Inflammatory macrophage (primary cell): ENCODE measurements at regions not wholly inside any gene's neighbourhood (a gene's known extent, or its start where the extent isn't known, plus 50 kb on each side); places are given as distances from the start of the nearest gene placed in this dataset.
"Not testable (repeated sequence)": the region's sequence is repeated elsewhere in the genome, so short reads cannot be mapped to it uniquely, and the experiment has no call there.

Experiments
- DNase-seq, 2 donors: peaks; one replicate each; pipeline ENCODE4 v3.0.0-alpha.2; 2020 to 2022

GRCh38 chr7:69432276-69432675 is 166.0 kb upstream of the AUTS2 start:
- not testable (repeated sequence) for DNase-seq

GRCh38 chr7:69433081-69433480 is 165.2 kb upstream of the AUTS2 start:
- peak; percentile 80 to 91 for DNase-seq

- DNase-seq, result peak in 1 of 2 donors; percentile 11
These were observed 163.9 kb upstream of the AUTS2 start for GRCh38 chr7:69434398-69434815.

GRCh38 chr7:69435711-69436110 is 162.6 kb upstream of the AUTS2 start:
- DNase-seq, result no peak

- DNase-seq, result peak in 1 of 2 donors; percentile 66
These were observed 161.3 kb upstream of the AUTS2 start for GRCh38 chr7:69436946-69437345.

- no peak for DNase-seq
These were observed 159.5 kb upstream of the AUTS2 start for GRCh38 chr7:69438584-69439412.

- DNase-seq, result no peak
These were observed 158.5 kb upstream of the AUTS2 start for GRCh38 chr7:69439636-69440325.

- no peak for DNase-seq
These were observed 157.3 kb upstream of the AUTS2 start for GRCh38 chr7:69440976-69441375.

GRCh38 chr7:69443136-69443535 is 155.1 kb upstream of the AUTS2 start:
- no peak for DNase-seq

GRCh38 chr7:69445541-69445940 is 152.7 kb upstream of the AUTS2 start:
- DNase-seq, result no peak

GRCh38 chr7:69446213-69446612 is 152.1 kb upstream of the AUTS2 start:
- not testable (repeated sequence) for DNase-seq

GRCh38 chr7:69448071-69448470 is 150.2 kb upstream of the AUTS2 start:
- no peak for DNase-seq

GRCh38 chr7:69450456-69450855 is 147.8 kb upstream of the AUTS2 start:
- no peak for DNase-seq

- no peak for DNase-seq
These were observed 146.6 kb upstream of the AUTS2 start for GRCh38 chr7:69451715-69452114.

GRCh38 chr7:69452797-69453196 is 145.5 kb upstream of the AUTS2 start:
- no peak for DNase-seq

- no peak for DNase-seq
These were observed 140.4 kb upstream of the AUTS2 start for GRCh38 chr7:69457595-69458504.

GRCh38 chr7:69464035-69464434 is 134.2 kb upstream of the AUTS2 start:
- DNase-seq, result no peak

GRCh38 chr7:69465262-69465661 is 133.0 kb upstream of the AUTS2 start:
- DNase-seq, result no peak

GRCh38 chr7:69467826-69468225 is 130.4 kb upstream of the AUTS2 start:
- DNase-seq, result no peak

GRCh38 chr7:69476416-69476815 is 121.9 kb upstream of the AUTS2 start:
- DNase-seq, result no peak

- DNase-seq, result no peak
These were observed 115.6 kb upstream of the AUTS2 start for GRCh38 chr7:69482676-69483075.

GRCh38 chr7:69489533-69489932 is 108.7 kb upstream of the AUTS2 start:
- no peak for DNase-seq

GRCh38 chr7:69498671-69499070 is 99.6 kb upstream of the AUTS2 start:
- DNase-seq, result no peak
